GM21360 (cell line): ENCODE measurements at regions not wholly inside any gene's neighbourhood (a gene's known extent, or its start where the extent isn't known, plus 50 kb on each side); places are given as distances from the start of the nearest gene placed in this dataset.
A peak's percentile ranks its signal among the peaks of the same experiment; 100 is the strongest.

Experiments
- ATAC-seq: cut with Tn5 transposase; IDR thresholded peaks from one replicate; pipeline ENCODE4 v1.9.1; 2021; ENCODE audit warnings: mild to moderate bottlenecking, moderate library complexity; ENCODE audit not compliant: unreplicated experiment

DNA sequence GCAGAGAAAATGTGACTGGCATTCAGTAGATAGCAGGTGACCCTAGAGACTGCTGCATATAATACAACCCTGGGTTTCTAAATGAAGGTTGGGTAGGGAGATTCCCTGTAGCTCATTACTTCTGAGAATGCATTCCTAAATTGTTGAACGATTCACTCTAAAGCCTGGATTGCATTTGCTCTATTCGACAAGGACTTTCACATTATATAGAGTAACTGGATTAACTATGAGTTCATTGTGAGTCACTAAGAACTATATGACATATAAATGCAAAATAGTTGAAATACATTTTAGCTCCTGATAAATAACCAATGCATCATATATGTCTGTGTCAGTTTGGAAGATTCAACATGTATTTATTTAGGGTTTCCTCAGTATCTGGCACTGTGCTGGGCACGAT is 294.7 kb upstream of the CCDC54 start:
- ATAC-seq, result no peak

DNA sequence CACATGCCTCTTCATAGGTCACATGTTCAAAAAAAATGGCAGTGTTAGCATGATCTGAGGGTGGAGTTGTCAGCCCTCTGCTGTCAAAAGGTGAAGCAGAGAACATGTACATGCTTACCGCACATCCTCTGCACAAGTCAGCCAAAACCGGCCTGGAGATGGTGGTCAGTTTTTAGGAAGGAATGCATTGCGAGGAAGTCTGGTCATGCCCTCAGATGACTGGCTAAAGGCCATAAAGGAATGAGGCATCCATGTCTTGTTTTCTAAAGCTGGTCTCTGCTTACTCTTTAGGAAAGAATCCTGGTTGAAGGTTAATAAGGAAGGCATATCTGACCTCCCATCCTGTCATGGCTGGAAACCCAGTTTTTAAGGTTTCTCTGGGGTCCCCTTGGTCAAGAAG is 292.0 kb upstream of the CCDC54 start:
- ATAC-seq, result no peak

DNA sequence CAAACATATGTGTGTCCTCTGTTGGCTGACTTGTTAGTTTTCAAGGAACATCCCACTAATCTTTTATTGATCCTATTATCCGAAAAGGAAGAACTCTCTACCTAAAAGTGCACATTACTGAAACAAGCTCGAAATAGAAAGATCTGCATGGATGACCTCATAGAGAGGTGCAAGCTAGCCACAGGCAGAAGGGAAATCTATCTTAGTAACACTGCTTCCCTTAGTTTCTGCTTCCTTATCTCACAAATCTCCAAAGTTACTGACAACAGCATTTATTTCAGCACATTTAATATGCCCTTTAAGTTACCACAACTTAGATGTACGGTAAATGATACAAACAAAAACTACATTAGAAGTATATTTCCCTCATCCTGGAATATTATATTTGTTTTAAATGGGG is 285.1 kb upstream of the CCDC54 start:
- ATAC-seq, result no peak

DNA sequence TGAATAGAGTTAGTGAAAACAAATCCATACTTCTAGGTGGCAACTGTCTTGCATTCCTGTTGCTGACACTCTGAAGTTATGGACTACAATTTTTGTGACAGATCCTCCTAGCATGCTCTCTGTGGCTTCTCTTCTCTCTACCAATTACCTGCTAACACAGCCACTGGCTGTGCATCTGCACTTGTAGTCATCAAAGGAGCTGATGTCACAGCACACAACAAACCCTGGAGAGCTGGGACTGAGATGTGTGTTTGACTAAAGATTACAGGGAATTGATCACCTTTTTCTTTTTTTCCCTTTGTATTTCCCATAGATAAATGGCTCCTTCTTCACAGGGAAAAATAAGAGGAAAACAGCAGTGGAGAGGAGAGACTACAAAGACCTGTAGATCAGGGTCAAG is 278.4 kb upstream of the CCDC54 start:
- ATAC-seq, result no peak

DNA sequence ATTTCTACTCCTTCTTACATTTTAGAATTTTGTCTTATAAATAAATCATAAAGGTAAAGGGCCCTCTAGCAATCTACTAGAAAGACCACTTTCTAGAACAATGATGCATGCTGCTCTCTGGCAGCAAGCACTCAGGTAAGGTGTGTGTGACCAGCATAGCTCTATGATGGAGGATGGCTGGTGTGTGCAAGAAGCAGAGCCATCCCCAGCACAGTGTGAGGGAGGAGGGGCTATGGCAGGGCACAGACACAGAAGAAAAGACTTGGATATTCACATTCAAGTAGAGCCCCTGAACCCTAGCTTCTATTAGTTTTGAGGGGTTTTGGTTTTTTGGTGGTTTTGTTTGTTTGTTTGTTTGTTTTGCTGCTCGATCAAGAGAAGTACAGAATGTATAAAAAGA is 277.1 kb upstream of the CCDC54 start:
- ATAC-seq, result no peak

DNA sequence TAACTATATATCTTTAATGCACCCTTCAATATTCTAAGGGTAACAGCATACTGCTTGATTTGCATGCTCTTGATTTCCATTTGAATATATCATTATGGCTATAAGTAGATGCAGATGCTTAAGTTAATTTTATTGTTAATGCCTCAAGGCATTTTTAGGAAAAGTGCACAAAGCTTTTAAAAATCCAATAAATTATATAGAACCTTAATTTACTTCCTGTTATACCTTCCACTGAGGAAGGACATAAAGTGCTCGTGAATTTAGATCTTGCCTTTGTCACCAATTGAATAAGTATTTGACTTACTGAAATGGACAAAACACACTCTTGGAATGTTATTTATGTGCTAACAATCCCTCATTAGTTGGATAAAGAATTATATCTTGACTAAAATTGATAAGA is 276.7 kb upstream of the CCDC54 start:
- ATAC-seq, result no peak

DNA sequence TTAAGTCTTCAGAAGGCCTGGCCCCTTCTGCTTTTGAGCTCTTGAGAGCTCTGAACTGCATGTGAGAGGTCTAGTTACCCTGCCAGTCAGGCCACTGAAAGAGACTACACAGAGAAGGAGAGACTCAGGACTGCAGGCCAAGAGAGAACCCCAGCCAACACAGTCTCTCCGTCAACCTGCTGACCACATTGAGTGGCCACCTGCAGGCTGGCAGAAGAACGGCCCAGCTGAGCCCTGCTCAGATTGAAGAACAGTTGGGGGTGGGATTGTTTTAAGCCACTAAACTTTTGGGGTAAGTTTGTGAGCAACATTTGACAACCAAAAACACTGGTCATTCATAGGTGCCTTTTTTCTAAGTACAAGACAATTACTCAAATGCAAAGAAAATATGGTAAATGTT is 273.5 kb upstream of the CCDC54 start:
- ATAC-seq, result no peak

DNA sequence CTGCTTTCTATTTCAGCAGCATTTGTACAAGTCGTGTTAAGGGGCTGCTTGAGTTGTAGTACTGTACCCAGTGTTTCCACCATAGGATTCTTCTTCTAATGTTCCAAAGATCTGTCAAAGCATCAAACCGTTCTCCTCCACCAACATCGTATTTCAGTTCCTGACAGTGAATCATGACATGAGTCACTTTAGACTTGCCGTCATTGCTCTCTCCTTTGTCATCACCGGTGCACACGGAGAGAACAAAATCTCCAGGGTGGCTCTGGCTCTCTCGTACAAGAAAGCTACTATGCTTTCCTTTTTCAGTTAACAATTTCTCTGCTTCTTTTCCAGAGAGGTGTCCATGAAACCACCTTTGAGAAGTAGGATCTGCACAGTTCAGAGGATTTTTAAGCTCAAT is 270.9 kb upstream of the CCDC54 start:
- no peak for ATAC-seq

DNA sequence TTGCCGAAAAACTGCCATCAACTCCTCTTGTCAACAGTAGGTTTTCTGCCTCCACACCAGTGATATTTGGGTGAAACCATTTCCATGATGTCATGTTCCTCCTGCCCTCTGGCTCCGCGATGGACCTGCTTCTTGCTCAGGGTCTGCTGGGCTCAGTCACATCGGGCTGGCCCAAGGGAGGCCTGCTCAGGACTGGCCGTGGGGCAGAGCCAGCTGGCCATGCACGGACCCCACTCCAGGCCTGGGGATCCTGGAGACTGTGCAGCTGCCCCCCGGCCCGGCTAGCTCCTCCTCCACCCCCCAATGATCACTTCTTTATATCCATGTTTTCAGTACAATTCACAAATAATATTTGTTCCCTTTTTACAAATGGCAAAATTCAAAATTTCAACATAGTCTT is 270.3 kb upstream of the CCDC54 start:
- no peak for ATAC-seq

DNA sequence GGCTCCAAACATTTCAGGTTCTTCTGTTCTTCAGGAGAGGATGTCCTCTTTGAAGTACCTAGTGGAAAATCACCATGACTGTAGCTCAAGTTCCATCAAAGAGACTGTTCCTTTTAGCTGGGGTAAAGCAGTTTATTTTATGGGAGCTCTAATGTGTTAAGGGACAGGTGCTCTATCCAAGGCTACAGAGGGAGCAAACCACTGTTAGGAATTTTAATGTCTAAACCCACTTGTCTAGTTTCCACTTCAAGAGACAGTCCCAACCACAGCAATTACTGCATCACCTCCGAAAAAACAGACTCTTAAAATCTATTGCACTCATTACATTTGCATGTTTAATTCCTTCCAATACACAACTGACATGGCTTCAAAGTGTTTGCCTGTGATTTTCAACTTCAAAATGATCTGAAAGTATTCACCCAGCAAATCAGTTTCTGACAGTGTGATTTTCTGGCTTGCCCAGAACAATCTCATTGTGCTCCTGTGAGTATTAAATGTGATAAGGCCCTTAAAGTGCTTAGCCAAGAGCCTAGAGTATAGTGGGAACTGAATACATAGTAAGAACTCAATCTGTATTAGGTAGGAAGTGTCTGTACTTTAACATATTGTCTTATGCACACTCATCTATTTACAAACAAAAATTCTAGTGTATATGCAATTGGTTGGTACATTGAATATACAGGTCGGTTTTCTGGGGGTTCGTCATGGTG is 266.5 kb upstream of the CCDC54 start:
- ATAC-seq, result no peak

DNA sequence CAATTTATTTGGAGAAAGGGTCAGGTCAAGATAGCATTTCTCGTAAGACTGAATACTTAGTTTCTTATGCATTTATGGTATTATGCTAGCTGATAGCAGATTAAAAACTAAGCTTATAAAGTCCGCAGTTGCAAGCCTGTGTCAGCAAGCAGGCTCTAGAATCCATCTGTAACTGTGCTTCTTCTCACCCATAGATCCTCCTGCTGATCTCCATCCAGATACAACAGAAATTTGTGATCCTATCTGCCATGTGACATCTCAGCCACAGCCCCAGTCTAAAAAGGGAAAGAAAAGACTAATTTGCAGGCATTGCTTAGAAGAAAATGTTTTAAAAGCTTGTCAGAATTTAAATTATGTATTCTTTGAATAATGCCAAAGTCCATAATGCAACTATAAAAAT is 265.4 kb upstream of the CCDC54 start:
- no peak for ATAC-seq

DNA sequence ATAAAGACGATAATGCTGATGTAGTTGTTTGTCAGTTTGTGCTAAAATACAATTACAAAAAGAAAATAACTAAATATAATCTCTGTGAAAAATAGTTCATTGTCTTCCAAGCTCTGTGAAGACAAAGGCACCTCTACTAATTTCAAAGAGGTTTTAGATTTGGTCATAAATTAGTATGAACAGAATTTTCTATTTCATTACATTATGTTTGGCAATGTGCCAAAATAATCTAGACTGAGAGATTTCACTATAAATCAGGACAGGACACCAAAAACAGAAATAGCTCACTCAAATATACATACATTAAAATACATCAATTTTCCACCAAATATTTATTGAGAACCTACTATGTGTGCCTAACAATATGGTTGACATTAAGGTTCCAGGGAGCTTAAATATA is 264.9 kb upstream of the CCDC54 start:
- ATAC-seq, result no peak

DNA sequence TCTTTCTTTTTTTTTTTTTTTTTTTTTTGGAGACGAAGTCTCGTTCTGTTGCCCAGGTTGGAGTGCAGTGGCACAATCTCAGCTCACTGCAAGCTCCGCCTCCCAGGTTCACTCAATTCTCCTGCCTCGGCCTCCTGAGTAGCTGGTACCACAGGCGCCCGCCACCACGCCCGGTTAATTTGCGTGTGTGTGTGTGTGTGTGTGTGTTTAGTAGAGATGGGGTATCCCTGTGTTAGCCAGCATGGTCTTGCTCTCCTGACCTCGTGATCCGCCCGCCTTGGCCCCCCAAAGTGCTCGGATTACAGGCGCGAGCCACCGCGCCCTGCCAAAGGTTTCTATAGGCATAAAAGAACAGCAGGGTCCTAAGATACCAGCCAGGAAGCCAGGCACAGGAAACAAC is 261.0 kb upstream of the CCDC54 start:
- ATAC-seq, result no peak

DNA sequence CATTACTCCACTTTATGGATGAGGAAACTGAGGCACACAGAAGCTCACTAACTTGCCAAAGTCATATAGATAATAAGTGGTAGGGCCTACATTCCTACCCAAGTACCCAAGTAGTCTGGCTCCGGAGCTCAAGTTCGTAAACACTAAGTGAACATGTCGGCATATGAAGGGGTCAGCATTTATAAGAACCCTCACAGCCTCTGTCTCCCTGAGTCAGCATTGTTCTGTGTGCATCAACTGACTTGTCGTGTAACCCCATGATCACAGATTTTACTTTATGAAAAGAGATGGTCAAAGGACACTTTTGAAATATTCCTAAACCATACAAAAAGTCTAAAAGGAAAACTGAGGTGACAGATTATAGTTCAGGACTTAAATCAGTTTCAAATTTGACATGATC is 260.1 kb upstream of the CCDC54 start:
- no peak for ATAC-seq

DNA sequence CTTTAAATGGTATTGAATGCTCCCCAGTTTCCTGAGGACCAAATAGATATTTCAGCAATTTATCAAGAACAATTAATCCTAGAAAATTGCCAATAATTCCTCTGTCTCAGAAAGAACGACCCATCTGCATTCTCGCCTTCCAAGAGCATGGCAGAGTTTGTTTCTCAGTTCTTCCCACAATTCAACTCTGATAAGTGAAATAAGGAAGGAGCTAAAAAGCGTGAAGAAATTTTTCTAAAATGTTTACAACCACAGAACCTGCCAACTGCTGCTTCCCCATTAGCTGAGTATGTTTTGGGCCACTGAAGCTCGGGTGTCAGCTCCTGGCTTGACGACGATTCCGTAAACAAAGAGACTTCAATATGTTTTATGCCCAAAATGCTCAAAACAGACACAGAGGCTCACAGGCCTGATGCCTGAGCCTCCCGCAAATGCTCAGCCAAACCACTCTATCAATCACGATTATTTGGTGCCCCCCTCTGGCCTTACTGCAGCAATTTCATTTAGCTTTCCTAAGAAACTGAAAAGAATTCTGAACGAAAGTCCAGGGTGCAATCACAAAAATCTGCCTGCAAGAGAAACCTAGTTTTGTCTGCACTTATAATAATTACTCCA is 259.2 kb upstream of the CCDC54 start:
- peak; percentile 89 for ATAC-seq

DNA sequence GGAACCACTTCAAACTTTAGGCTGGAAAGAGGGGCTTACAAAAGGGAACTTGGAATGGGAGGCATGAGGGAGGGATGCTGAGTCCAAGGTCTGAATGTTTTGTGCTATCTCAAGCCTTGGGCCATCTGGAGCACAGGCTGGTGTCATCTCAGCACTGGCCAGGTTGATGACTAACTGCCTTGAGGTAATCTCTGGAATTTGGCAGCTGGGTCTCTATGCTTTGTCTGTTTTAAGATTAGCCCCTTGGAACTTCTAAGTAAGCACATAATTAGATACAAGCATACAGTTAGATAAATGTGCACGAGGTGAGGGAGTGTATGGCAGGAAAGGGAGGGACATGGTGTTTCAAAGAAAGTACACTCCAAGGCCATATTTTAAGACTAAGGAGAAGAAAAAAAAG is 252.4 kb upstream of the CCDC54 start:
- ATAC-seq, result no peak

DNA sequence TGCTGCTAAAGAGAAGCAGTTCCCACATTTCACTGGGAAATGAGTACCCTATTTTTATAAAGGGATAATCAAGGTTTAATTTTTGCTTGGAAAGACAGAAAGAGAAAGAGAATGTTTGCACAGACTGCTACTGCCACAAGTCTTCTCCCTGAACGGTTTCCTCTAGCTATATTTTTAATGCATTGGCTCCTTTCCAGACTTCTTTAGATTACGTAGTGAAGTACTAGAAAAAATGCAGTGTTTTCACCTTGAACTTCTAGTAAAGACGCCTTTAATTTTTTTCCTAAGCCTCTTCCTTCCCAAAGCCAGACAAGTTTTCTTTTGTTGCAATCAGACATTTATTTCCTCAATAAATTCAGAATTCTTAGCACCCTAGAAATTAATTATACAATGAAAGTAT is 248.3 kb upstream of the CCDC54 start:
- ATAC-seq, result no peak

DNA sequence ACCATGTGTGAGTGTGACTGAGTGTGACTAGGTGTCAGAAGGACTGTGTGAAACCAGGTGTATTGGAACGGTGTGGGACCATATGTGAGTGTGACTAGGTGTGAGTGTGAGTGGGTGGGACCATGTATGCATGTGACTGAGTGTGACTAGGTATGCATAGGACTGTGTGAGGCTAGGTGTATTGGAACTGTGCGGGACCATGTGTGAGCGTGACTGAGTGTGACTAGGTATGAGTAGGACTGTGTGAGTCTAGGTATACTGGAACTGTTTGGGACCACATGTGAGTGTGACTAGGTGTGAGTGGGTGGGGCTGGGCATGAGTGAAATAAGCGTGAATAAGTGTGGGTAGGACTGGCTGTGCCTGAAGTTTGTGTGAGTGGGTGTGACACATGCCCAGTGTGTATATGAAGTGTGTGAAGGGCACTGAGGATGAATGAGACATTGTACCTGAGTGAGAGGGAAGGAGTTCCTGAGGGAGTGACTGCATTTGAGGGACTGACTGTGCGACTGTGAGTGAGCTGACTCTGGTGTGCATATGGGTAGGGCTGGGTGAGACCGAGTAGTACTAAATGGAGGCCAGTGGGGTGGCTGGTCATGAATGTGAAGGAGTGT is 247.0 kb upstream of the CCDC54 start:
- no peak for ATAC-seq

DNA sequence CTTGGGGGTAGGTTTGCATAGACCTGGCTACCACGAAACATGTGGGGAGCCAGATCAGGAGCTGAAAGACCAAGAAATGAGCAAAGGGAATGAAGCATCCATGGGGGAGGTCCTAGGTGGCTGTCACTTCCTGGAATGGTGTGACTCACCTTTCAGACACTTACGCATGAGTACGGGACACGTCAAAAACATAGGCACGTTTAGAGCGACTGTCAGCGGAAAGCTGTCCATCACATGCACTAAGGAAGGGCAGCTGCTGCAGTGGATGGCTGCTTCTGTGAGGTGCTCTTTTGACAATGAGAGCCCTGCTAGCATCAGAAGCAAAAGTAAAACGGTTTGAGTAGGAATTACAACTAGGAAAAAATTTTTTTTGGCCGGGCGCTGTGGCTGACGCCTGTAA is 244.6 kb upstream of the CCDC54 start:
- ATAC-seq, result no peak

DNA sequence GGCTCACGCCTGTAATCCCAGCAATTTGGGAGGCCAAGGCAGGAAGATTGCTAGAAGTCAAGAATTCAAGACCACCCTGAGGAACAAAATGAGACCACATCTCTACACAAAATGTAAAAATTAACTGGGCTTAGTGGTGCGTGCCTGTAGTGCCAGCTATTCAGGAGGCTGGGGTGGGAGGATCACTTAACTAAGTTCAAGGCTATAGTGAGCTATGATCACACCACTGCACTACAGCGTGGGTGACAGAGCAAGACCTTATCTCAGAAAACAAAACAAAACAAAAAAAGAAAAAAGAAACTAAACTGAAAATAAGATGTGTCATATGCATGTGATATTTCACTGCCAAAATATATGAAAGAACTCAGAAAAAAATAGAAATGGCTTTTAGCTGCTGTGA is 243.3 kb upstream of the CCDC54 start:
- ATAC-seq, result no peak

DNA sequence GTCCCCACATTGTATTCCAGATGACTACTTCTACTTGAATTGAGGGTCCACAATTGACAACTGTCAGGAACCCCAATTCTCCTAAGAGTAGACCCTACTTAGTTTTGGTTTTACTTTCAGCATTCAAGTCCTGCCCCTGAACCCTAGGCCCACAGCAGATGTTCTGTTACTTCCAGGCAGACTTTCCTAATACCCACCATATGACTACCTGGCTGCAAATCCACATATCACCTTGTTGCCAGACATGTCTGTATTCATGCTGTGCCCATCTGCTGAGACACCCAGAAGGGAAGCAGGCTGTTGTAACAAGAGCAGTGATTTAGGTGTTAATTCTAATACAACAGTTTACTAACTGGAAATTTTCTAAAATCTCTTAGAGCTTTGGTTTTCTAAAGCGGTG is 235.1 kb upstream of the CCDC54 start:
- no peak for ATAC-seq

DNA sequence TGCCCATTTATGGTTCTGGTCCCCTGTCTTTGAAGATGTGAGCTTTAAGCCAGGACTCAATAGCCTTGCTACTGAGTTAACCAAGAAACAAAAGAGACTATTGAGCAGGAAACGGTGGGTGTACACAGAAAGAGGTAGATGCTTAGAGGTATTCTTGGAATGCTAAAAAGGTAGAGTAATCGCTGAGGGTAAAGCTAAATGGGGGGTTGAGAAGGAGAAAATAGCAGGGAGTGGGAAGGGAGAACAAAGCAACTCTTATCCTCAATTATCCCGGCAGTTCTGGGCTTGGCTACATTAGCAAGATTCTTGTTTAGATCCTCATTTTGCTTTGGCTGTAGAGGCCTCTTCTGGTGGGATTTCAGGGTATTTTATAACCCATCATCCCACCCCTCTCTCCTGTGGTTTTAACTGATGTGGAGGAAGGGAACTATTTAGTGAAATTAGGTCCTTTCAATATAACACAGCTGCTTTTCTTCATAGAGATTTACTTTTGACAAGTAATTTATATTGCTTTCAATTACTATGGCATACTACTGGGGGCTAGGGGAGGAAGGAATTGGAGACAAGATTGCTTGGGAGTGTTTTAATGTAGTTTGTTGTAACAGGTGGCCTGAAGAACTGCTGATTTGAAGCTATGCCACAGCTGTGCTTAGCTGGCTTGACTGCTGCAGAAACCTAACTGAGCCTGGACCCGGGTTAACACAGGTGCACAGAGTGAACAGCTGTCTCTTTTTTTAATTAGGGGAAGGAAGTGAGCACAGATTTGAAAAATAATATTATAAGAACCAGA is 234.3 kb upstream of the CCDC54 start:
- no peak for ATAC-seq
